GM19372 (cell line): ENCODE measurements at regions not wholly inside any gene's neighbourhood (a gene's known extent, or its start where the extent isn't known, plus 50 kb on each side); places are given as distances from the start of the nearest gene placed in this dataset.
"Not testable (repeated sequence)": the region's sequence is repeated elsewhere in the genome, so short reads cannot be mapped to it uniquely, and the experiment has no call there.

Source experiments
- ATAC-seq: cut with Tn5 transposase; IDR thresholded peaks from one replicate; pipeline ENCODE4 v1.9.1; 2021; ENCODE audit warnings: mild to moderate bottlenecking, low read depth, moderate library complexity; ENCODE audit not compliant: unreplicated experiment

DNA sequence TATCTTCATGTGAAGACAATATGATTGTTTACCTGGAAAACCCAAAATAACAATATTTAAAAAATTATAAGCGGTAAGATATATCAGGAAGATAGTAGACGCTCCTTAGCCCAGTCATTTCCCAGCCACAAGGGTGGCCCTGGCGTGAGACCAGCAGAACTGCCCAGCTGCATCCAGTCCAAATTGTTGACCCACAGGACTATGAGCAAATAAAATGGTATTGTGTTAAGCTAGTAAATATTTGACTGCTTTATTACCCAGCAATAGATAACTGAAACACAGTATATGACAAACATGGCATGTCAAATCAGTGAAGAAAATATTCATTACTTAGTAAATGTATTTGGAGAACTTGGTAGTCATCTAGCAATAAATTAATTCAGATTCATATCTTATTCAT is 294.3 kb upstream of the SPAG17 start:
- no peak for ATAC-seq

- no peak for ATAC-seq
These were observed 288.8 kb upstream of the SPAG17 start for GRCh38 chr1:118473825-118474224.

DNA sequence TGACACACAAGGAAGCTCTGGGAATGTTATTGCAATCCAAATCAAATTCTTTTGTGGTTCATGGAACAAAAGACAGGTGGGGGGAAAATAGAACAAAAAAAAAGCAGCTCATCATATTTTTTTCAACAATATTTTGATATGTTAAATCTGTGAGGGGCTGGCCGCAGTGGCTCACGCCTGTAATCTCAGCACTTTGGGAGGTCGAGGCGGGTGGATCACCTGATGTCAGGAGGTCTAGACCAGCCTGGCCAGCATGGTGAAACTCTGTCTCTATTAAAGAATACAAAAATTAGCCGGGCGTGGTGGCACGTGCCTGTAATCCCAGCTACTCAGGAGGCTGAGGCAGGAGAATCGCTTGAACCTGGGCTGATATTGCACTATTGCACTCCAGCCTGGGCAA is 279.4 kb upstream of the SPAG17 start:
- not testable (repeated sequence) for ATAC-seq

GRCh38 chr1:118461154-118461553 is 276.1 kb upstream of the SPAG17 start:
- ATAC-seq: no peak

GRCh38 chr1:118459871-118460270 is 274.8 kb upstream of the SPAG17 start:
- no peak for ATAC-seq

DNA sequence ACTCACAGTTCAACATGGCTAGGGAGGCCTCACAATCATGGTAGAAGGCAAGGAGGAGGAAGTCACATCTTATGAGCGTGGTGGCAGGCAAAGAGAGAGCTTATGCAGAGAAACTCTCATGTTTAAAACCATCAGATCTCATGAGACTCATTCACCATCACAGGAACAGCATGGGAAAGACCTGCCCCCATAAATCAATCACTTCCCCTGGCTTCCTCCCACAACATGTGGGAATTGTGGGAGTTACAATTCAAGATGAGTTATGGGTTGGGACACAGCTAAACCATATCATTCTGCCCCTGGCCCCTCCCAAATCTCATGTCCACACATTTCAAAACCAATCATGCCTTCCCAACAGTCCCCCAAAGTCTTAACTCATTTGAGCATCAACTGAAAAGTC is 268.8 kb upstream of the SPAG17 start:
- not testable (repeated sequence) for ATAC-seq

- no peak for ATAC-seq
These were observed 260.1 kb upstream of the SPAG17 start for GRCh38 chr1:118445156-118445555.

DNA sequence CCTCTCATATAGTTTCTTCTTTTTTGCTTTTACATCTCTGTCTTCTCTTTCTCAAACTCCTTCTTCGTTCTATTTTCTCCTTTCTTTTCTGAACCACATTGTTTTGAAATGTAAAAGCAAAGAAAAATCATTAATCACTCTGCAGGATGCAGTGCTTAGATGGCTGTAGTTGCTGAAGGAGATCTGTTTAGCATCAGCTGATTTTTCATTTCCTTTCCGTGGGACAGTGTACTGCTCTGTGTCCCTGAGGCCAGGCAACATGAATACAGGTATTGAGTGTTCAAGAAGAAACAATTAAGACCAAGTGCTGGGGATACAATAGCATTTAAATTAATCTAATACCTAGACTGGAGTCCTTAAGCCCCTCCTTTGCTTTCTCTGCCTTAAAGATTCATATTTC is 257.2 kb upstream of the SPAG17 start:
- no peak for ATAC-seq

GRCh38 chr1:118437664-118438063 is 252.6 kb upstream of the SPAG17 start:
- no peak for ATAC-seq

- no peak for ATAC-seq
These were observed 244.8 kb upstream of the SPAG17 start for GRCh38 chr1:118429856-118430255.

DNA sequence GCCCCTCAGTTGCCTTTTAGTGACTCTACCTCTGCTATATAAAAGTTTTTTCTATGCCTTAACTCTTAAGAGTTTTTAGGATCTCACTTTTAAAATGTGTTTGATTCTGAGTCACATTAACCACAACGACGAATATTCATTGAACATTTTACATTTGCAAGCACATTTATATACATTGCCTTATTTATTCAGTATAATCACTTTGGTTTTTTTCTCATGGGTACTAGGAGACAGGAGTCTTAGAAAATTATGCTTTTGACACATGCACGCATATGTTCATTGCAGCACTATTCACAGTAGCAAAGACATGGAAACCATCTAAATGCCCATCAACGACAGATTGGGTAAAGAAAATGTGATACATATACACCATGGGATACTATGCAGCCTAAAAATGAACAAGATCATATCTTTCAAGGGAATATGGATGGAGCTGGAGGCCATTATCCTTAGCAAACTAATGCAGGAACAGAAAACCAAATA is 236.9 kb upstream of the SPAG17 start:
- ATAC-seq: no peak

GRCh38 chr1:118404024-118404423 is 219.0 kb upstream of the SPAG17 start:
- ATAC-seq: no peak

- ATAC-seq: no peak
These were observed 212.4 kb upstream of the SPAG17 start for GRCh38 chr1:118397496-118397859.

GRCh38 chr1:118396829-118397495 is 211.9 kb upstream of the SPAG17 start:
- no peak for ATAC-seq

DNA sequence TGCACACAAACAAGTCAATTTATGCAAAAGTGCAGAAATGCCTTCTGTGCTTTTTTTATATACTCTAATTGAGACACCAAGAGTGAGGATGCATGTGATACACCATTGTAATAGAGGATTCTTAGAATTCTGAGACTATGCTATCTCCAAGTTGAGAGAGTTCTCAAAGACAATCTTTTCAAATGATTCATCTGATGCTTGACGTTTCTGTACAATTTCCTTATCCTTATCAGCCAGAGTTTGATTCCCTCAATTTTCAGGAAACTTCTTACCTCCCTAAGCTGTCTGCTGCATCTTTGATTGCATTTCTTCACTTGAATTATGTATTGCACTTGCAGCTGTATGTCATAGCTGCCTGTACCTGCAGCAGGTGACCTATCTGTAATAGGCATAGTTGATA is 211.3 kb upstream of the SPAG17 start:
- ATAC-seq: no peak

DNA sequence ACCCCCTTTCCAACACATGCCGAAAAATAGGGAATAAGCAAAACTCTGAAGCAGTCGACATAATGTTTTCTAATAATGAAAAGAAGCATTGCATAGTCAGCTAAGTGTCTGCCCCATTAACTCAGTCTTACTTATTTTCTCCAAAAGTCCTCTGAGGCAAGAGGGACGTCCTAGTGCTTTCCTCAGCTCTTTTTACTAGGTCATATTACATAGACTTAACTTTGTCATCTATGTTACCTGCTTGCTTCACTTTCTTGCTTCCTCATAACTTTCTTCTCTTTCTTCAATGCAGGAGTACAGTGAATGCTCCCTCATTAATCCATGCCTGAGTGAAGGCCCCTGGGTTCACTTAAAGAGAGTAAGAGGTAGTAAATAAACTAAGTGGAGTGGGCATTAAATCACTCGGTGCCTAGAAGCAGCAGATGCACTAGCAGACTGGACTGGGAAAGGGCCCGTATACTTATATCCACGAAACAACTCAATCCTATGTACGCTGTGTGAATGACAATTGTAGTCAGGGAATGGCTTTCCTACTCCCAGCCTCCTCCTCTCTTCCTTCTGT is 210.5 kb upstream of the SPAG17 start:
- ATAC-seq: no peak

DNA sequence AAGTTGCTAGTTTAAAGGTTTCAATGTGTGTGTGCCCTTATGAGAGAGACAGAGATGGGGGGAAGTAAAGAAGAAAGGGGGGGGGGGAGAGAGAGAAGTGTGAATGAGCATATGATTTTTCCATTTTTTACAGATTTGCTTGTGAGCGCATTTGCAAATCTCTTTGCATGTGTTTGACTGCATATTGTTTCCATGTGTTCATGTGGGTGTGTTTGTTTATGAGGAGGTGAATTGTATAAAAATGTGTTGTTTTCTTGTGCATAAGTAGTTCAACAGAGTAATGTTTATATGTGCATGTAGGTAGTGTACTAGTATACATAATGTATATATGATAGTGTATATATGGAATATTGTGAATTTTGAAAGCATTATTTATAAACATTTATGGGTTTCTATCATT is 205.9 kb upstream of the SPAG17 start:
- no peak for ATAC-seq

GRCh38 chr1:118388301-118388959 is 203.4 kb upstream of the SPAG17 start:
- ATAC-seq: no peak

DNA sequence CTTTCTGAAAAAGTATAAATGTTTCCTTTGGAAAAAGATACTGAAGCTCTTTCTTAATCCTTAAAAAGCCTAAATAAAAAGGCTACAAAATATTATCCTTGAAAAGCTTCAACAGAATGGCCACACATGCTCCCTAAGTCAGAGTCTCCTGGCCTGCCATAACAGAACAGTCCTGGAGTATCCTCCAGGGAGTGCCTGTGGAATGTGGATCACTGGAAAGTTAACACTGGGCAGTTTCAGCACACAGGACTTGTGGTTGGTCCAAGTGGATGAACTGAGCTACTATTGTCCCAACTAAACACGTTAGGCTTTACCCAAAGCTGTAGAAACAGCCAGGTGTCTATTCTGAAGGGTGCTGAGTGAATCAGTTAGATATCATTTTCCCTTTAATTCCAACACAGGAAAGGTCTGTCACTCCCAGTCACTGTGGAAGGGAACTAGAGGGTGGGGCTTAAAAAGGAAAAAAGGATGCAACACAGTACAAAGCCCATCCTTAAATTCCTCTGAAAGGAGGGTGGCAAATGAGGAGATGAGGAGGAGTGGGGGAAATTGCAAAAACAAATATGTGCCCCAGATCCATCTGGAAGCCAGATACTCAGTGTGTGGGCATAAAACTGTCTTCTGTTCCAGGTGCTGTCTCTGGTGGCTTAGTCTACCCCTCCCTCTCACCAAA is 196.3 kb upstream of the SPAG17 start:
- no peak for ATAC-seq

DNA sequence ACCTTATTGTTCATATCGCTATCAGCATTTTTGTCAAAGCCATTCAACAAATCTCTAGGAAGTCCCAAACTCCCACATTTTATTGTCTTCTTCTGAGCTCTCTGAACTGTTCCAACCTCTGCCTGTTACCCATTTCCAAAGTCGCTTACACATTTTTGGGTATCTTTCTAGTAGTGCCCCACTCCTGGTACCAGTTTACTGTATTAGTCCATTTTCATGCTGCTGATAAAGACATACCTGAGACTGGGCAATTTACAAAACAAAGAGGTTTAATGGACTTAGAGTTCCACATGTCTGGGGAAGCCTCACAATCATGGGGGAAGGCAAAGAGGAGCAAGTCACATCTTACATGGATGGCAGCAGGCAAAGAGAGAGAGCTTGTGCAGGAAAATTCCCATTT is 192.2 kb upstream of the SPAG17 start:
- not testable (repeated sequence) for ATAC-seq

GRCh38 chr1:118371612-118372011 is 186.6 kb upstream of the SPAG17 start:
- ATAC-seq: no peak
